B cell (primary cell): ENCODE measurements at regions not wholly inside any gene's neighbourhood (a gene's known extent, or its start where the extent isn't known, plus 50 kb on each side); places are given as distances from the start of the nearest gene placed in this dataset.

Experiments
- ATAC-seq: fragments of 200-7000 bp; cut with Tn5 transposase; one replicate; pipeline ENCODE4 v1.10.0; 2021; ENCODE audit warnings: low read depth, mild to moderate bottlenecking, moderate number of reproducible peaks, moderate library complexity
- CTCF ChIA-PET: fragments of 350-600 bp; sonication (Branson Sonifier 250); formaldehyde crosslinking; loops from one replicate; lab custom pipeline; 2021; ENCODE audit warnings: antibody characterized with exemption, inconsistent platforms; lab: Charles Lee
- POLR2A ChIA-PET: fragments of 350-600 bp; sonication (Branson Sonifier 250); formaldehyde crosslinking; loops from one replicate; lab custom pipeline; 2021; ENCODE audit warnings: antibody characterized with exemption; lab: Charles Lee
- DNase-seq: peaks from one replicate; pipeline ENCODE4 v3.0.0; 2013
- H2AFZ ChIP-seq: 2 replicates; pipeline ENCODE4 v1.6.1; 2012; ENCODE audit warnings: mild to moderate bottlenecking, low read depth, low read length; ENCODE audit not compliant: insufficient read depth, poor library complexity, severe bottlenecking
- H3K27ac ChIP-seq, 2 donors: 1 replicate in 1 of 2; 2 replicates in 1 of 2; pipeline ENCODE4 v1.5.1; 2012 to 2013; ENCODE audit warnings: low read length in 2 of 2, mild to moderate bottlenecking in 2 of 2, moderate library complexity in 1 of 2
- H3K27me3 ChIP-seq, 4 experiments: fragments of 200-600 bp in 1 of 4; sonication (generic) in 1 of 4; replicated peaks in 1 of 4; 1 replicate in 2 of 4; 2 replicates in 2 of 4; pipeline versions ENCODE4 v1.6.1 to v1.7.0; 2013 to 2016; ENCODE audit warnings: low read length in 3 of 4, mild to moderate bottlenecking in 2 of 4, mixed read lengths in 1 of 4, moderate library complexity in 1 of 4; ENCODE audit not compliant: insufficient read depth in 4 of 4, control insufficient read depth in 3 of 4; ENCODE audit errors: control extremely low read depth in 1 of 4
- H3K36me3 ChIP-seq, 2 experiments: replicated peaks in 1 of 2; 1 replicate in 1 of 2; 2 replicates in 1 of 2; pipeline versions ENCODE4 v1.6.1 to v1.7.1; 2013; ENCODE audit warnings: low read length in 1 of 2; ENCODE audit not compliant: insufficient read depth in 2 of 2, control insufficient read depth in 1 of 2; ENCODE audit errors: control extremely low read depth in 1 of 2, extremely low read depth in 1 of 2
- H3K4me1 ChIP-seq, 2 donors: fragments of 200-600 bp in 1 of 2; sonication (generic) in 1 of 2; 1 replicate in 1 of 2; 2 replicates in 1 of 2; pipeline versions ENCODE4 v1.5.1 to v1.6.1; 2013 to 2017; ENCODE audit warnings: low read length in 2 of 2; ENCODE audit not compliant: control insufficient read depth in 2 of 2, insufficient read depth in 2 of 2
- H3K4me2 ChIP-seq: replicated peaks from 2 replicates; pipeline ENCODE3; 2012; ENCODE audit warnings: mild to moderate bottlenecking, low read depth, low read length; ENCODE audit not compliant: poor library complexity, severe bottlenecking
- H3K4me3 ChIP-seq, 5 experiments: fragments of 200-600 bp in 1 of 5; sonication (generic) in 1 of 5; 1 replicate in 3 of 5; 2 replicates in 2 of 5; pipeline versions ENCODE4 v1.5.1 to v1.7.0; 2011 to 2016; ENCODE audit warnings: low read length in 4 of 5, mild to moderate bottlenecking in 4 of 5, low read depth in 2 of 5, control low read depth in 1 of 5, moderate library complexity in 1 of 5; ENCODE audit not compliant: insufficient read depth in 1 of 5; ENCODE audit errors: control extremely low read depth in 1 of 5, extremely low read depth in 1 of 5
- H3K79me2 ChIP-seq: fragments of 200-600 bp; sonication (generic); one replicate; pipeline ENCODE4 v1.6.0; 2016; ENCODE audit warnings: low read length; ENCODE audit not compliant: control insufficient read depth, insufficient read depth
- H3K9ac ChIP-seq: fragments of 200-600 bp; sonication (generic); 2 replicates; pipeline ENCODE4 v1.6.1; 2017; ENCODE audit warnings: mild to moderate bottlenecking, low read length, moderate library complexity
- H3K9me3 ChIP-seq, 3 donors: one replicate each; pipeline versions ENCODE4 v1.6.1 to v1.7.1; 2013; ENCODE audit warnings: low read length in 2 of 3; ENCODE audit not compliant: control insufficient read depth in 2 of 3, insufficient read depth in 1 of 3; ENCODE audit errors: control extremely low read depth in 1 of 3
- H4K20me1 ChIP-seq: 2 replicates; pipeline ENCODE4 v1.6.0; 2012; ENCODE audit warnings: mild to moderate bottlenecking, low read length; ENCODE audit not compliant: insufficient read depth, control insufficient read depth, poor library complexity, severe bottlenecking
- H3K27ac Mint-ChIP-seq: one replicate; pipeline ENCODE4 v1.8.0; 2021; ENCODE audit warnings: mixed read lengths
- H3K27me3 Mint-ChIP-seq: one replicate; pipeline ENCODE4 v1.8.0; 2021; ENCODE audit warnings: mixed read lengths
- H3K4me1 Mint-ChIP-seq: one replicate; pipeline ENCODE4 v1.8.0; 2021; ENCODE audit warnings: mixed read lengths
- H3K4me3 Mint-ChIP-seq: one replicate; pipeline ENCODE4 v1.8.0; 2021; ENCODE audit warnings: mixed read lengths
- H3K9me3 Mint-ChIP-seq: one replicate; pipeline ENCODE4 v1.8.0; 2022; ENCODE audit warnings: mixed read lengths; ENCODE audit not compliant: insufficient read depth
- EZH2 ChIP-seq: IDR thresholded peaks from 2 replicates; pipeline ENCODE4 v1.6.1; 2012; ENCODE audit warnings: borderline replicate concordance, low read depth, mild to moderate bottlenecking, moderate library complexity, low read length; ENCODE audit not compliant: insufficient read depth, poor library complexity, severe bottlenecking
- WGBS: methylation state at CpG from one replicate; pipeline ENCODE4 v1.1.5; 2013; ENCODE audit warnings: missing lambda C conversion rate; ENCODE audit not compliant: insufficient coverage; 5-methylcytosine and 5-hydroxymethylcytosine counted together
- intact Hi-C: fragments of 100-400 bp; cut with micrococcal nuclease; formaldehyde crosslinking; loops from one replicate; pipeline ENCODE4 v1.10.0; 2022
- TF ChIP-seq, protein P1 (sequence below): fragments of 200-600 bp; IDR thresholded peaks from one replicate; pipeline ENCODE4 v1.8.0; 2022; ENCODE audit warnings: antibody characterized with exemption, mild to moderate bottlenecking

DNA sequence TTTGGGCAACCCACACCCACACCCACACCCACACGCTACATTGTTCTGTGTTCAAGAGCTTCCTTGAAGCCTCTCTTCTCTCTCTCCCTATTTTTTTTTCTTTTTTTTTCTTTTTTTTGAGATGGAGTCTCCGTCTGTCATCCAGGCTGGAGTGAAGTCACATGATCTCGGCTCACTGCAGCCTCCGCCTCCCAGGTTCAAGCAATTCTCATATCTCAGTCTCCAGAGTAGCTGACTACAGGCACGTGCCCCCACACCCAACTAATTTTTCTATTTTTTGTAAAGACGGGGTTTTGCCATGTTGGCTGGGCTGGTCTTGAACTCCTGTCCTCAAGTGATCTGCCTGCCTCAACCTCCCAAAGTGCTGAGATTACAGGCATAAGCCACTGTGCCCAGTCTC is 271.1 kb downstream of the SHQ1 start:
- POLR2A ChIA-PET: no interaction called here

DNA sequence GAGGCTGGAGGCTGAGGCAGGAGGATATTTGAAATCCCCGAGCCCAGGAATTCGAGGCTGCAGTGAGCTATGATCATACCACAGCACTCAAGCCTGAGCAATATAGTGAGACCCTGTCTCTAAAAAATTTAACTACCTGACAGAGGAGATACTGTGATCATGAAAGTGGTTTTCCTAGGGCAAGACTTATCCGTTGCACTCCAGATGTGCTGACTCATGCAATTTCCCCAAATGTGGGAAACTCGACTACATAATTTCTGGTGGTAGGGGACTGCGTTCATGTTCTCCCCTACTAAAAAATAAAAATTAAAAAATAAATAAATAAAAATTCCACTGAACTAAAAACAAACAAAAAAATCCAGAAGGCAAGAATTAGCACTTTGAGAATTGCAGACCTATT is 271.7 kb downstream of the SHQ1 start:
- Histone ChIP-seq H3K36me3 (no peaks in the 10 kb centered on the region), H2AFZ (no peak overlapping the region), H3K4me3 (no peak overlapping the region), H3K79me2 (no peaks in the 10 kb centered on the region), H4K20me1 (no peaks in the 10 kb centered on the region), H3K4me2 (no peak overlapping the region), H3K4me1 (peaks cover 3% of the 10 kb centered on the region in 2 donors), H3K27me3 (peaks cover 0 to 29% (median 17%) of the 10 kb centered on the region in 4 experiments), H3K9me3 (peaks cover 0 to 6% (median 3%) of the 10 kb centered on the region in 3 donors), H3K9ac (no peak overlapping the region), H3K27ac (no peak overlapping the region)
- WGBS: 86% methylated on average over 2 of the region's 5 CpGs
- CTCF ChIA-PET: no interaction called here
- DNase-seq (no peak), ATAC-seq (no peak)
- Mint-ChIP-seq H3K9me3 (no peaks in the 10 kb centered on the region), H3K27me3 (peaks cover 46% of the 10 kb centered on the region), H3K27ac (no peak overlapping the region), H3K4me1 (peaks cover 6% of the 10 kb centered on the region), H3K4me3 (no peak overlapping the region)
- intact Hi-C loops: no loop called here
- TF ChIP-seq, protein P1, sequence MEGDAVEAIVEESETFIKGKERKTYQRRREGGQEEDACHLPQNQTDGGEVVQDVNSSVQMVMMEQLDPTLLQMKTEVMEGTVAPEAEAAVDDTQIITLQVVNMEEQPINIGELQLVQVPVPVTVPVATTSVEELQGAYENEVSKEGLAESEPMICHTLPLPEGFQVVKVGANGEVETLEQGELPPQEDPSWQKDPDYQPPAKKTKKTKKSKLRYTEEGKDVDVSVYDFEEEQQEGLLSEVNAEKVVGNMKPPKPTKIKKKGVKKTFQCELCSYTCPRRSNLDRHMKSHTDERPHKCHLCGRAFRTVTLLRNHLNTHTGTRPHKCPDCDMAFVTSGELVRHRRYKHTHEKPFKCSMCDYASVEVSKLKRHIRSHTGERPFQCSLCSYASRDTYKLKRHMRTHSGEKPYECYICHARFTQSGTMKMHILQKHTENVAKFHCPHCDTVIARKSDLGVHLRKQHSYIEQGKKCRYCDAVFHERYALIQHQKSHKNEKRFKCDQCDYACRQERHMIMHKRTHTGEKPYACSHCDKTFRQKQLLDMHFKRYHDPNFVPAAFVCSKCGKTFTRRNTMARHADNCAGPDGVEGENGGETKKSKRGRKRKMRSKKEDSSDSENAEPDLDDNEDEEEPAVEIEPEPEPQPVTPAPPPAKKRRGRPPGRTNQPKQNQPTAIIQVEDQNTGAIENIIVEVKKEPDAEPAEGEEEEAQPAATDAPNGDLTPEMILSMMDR: no peak
- no peak for TF ChIP-seq EZH2
- POLR2A ChIA-PET: no interaction called here

More for the DNA sequence above, 271.1 kb downstream of the SHQ1 start:
- Mint-ChIP-seq H3K27ac (no peak overlapping the region), H3K4me1 (peaks cover 11% of the 10 kb centered on the region), H3K4me3 (no peak overlapping the region), H3K9me3 (no peaks in the 10 kb centered on the region), H3K27me3 (peaks cover 46% of the 10 kb centered on the region)
- Histone ChIP-seq H3K27me3 (peaks cover 0 to 26% (median 17%) of the 10 kb centered on the region in 4 experiments), H4K20me1 (no peaks in the 10 kb centered on the region), H3K79me2 (no peaks in the 10 kb centered on the region), H3K27ac (no peak overlapping the region), H3K4me1 (peaks cover 9 to 10% of the 10 kb centered on the region in 2 donors), H3K4me2 (no peak overlapping the region), H3K9ac (no peak overlapping the region), H3K4me3 (no peak overlapping the region), H3K36me3 (no peaks in the 10 kb centered on the region), H2AFZ (no peak overlapping the region), H3K9me3 (peaks cover 0 to 6% (median 3%) of the 10 kb centered on the region in 3 donors)
- no peak for TF ChIP-seq EZH2
- TF ChIP-seq, protein P1: no peak
- 95% methylated on average over 2 of the region's 6 CpGs for WGBS
- no peak for DNase-seq
- intact Hi-C loops: no loop called here
- CTCF ChIA-PET: no interaction called here
- no peak for ATAC-seq
